ENCODE measurements at regions not wholly inside any gene's neighbourhood (a gene's known extent, or its start where the extent isn't known, plus 50 kb on each side); places are given as distances from the start of the nearest gene placed in this dataset.

- ChIA-PET POLR2A (no interaction called here), CTCF (interaction anchor here (1.2 kb wide), 1 partner anchor 10 kb away, joined by 3 read pairs; no protein-coding TSS in a partner anchor)
- H3K9me3 ChIP-seq (ENCODE audit: control extremely low read depth in 1 of 5, control insufficient read depth in 4 of 5, insufficient read depth in 2 of 5, low read depth in 1 of 5, low read length in 4 of 5), result no peaks in the 10 kb centered on the region
- no peak for DNase-seq
- no peaks in the 10 kb centered on the region for H3K4me1 ChIP-seq (ENCODE audit: control extremely low read depth in 1 of 4, control insufficient read depth in 4 of 4, insufficient read depth in 4 of 4, low read length in 3 of 4)
- WGBS (ENCODE audit: insufficient coverage), result 90% methylated on average over 2 of the region's 2 CpGs
- no peak overlapping the region for H3K27ac ChIP-seq (ENCODE audit: insufficient read depth in 1 of 2, low read depth in 1 of 2, low read length in 2 of 2, poor library complexity in 1 of 2, severe bottlenecking in 2 of 2)
- H3K4me3 ChIP-seq (ENCODE audit: control insufficient read depth in 1 of 7, extremely low read depth in 1 of 7, insufficient read depth in 4 of 7, low read depth in 2 of 7, low read length in 6 of 7), result no peak overlapping the region
- H3K36me3 ChIP-seq (ENCODE audit: control insufficient read depth in 4 of 4, insufficient read depth in 4 of 4, low read length in 3 of 4), result no peaks in the 10 kb centered on the region
- H3K27me3 ChIP-seq (replicated peaks in 2 of 5; ENCODE audit: control insufficient read depth in 4 of 5, insufficient read depth in 5 of 5, low read length in 4 of 5), result peaks cover 0 to 2% (median 0%) of the 10 kb centered on the region in 5 experiments
Observed at GRCh38 chr16:59193637-59194036, 459.5 kb upstream of the GOT2 start.

GRCh38 chr16:59192551-59193199 lies 458.6 kb upstream of the GOT2 start:
- Histone ChIP-seq H3K27ac (ENCODE audit: insufficient read depth in 1 of 2, low read depth in 1 of 2, low read length in 2 of 2, poor library complexity in 1 of 2, severe bottlenecking in 2 of 2) (no peak overlapping the region), H3K27me3 (replicated peaks in 2 of 5; ENCODE audit: control insufficient read depth in 4 of 5, insufficient read depth in 5 of 5, low read length in 4 of 5) (peaks cover 0 to 2% (median 0%) of the 10 kb centered on the region in 5 experiments), H3K4me1 (ENCODE audit: control extremely low read depth in 1 of 4, control insufficient read depth in 4 of 4, insufficient read depth in 4 of 4, low read length in 3 of 4) (no peaks in the 10 kb centered on the region), H3K36me3 (ENCODE audit: control insufficient read depth in 4 of 4, insufficient read depth in 4 of 4, low read length in 3 of 4) (no peaks in the 10 kb centered on the region), H3K4me3 (ENCODE audit: control insufficient read depth in 1 of 7, extremely low read depth in 1 of 7, insufficient read depth in 4 of 7, low read depth in 2 of 7, low read length in 6 of 7) (no peak overlapping the region), H3K9me3 (ENCODE audit: control extremely low read depth in 1 of 5, control insufficient read depth in 4 of 5, insufficient read depth in 2 of 5, low read depth in 1 of 5, low read length in 4 of 5) (no peaks in the 10 kb centered on the region)
- WGBS (ENCODE audit: insufficient coverage), result 74% methylated on average over 5 of the region's 6 CpGs
- ChIA-PET POLR2A (no interaction called here), CTCF (interaction anchor here (0.6 to 1.6 kb wide), 3 partner anchors 9 to 208 kb away, joined by 3 read pairs; no protein-coding TSS in a partner anchor)
- peak; percentile 13 to 47 (median 31) for DNase-seq

- no peak for DNase-seq
- H3K27ac ChIP-seq (ENCODE audit: insufficient read depth in 1 of 2, low read depth in 1 of 2, low read length in 2 of 2, poor library complexity in 1 of 2, severe bottlenecking in 2 of 2), result no peak overlapping the region
- POLR2A ChIA-PET, result no interaction called here
- no peaks in the 10 kb centered on the region for H3K9me3 ChIP-seq (ENCODE audit: control extremely low read depth in 1 of 5, control insufficient read depth in 4 of 5, insufficient read depth in 2 of 5, low read depth in 1 of 5, low read length in 4 of 5)
- H3K27me3 ChIP-seq (replicated peaks in 2 of 5; ENCODE audit: control insufficient read depth in 4 of 5, insufficient read depth in 5 of 5, low read length in 4 of 5), result peaks cover 0 to 2% (median 0%) of the 10 kb centered on the region in 5 experiments
- H3K4me3 ChIP-seq (ENCODE audit: control insufficient read depth in 1 of 7, extremely low read depth in 1 of 7, insufficient read depth in 4 of 7, low read depth in 2 of 7, low read length in 6 of 7), result no peak overlapping the region
- H3K4me1 ChIP-seq (ENCODE audit: control extremely low read depth in 1 of 4, control insufficient read depth in 4 of 4, insufficient read depth in 4 of 4, low read length in 3 of 4), result no peaks in the 10 kb centered on the region
- CTCF ChIA-PET, result no interaction called here
- no peaks in the 10 kb centered on the region for H3K36me3 ChIP-seq (ENCODE audit: control insufficient read depth in 4 of 4, insufficient read depth in 4 of 4, low read length in 3 of 4)
Observed at GRCh38 chr16:59190731-59191130, 456.6 kb upstream of the GOT2 start.

GRCh38 chr16:59188029-59188428 lies 453.9 kb upstream of the GOT2 start:
- Histone ChIP-seq H3K27ac (ENCODE audit: insufficient read depth in 1 of 2, low read depth in 1 of 2, low read length in 2 of 2, poor library complexity in 1 of 2, severe bottlenecking in 2 of 2) (no peak overlapping the region), H3K4me3 (ENCODE audit: control insufficient read depth in 1 of 7, extremely low read depth in 1 of 7, insufficient read depth in 4 of 7, low read depth in 2 of 7, low read length in 6 of 7) (no peak overlapping the region), H3K4me1 (ENCODE audit: control extremely low read depth in 1 of 4, control insufficient read depth in 4 of 4, insufficient read depth in 4 of 4, low read length in 3 of 4) (no peaks in the 10 kb centered on the region), H3K36me3 (ENCODE audit: control insufficient read depth in 4 of 4, insufficient read depth in 4 of 4, low read length in 3 of 4) (no peaks in the 10 kb centered on the region), H3K9me3 (ENCODE audit: control extremely low read depth in 1 of 5, control insufficient read depth in 4 of 5, insufficient read depth in 2 of 5, low read depth in 1 of 5, low read length in 4 of 5) (peaks cover 0 to 5% (median 0%) of the 10 kb centered on the region in 5 experiments), H3K27me3 (replicated peaks in 2 of 5; ENCODE audit: control insufficient read depth in 4 of 5, insufficient read depth in 5 of 5, low read length in 4 of 5) (peaks cover 0 to 2% (median 0%) of the 10 kb centered on the region in 5 experiments)
- no CpG with 5 or more reads among the region's 3 CpGs for WGBS (ENCODE audit: insufficient coverage)
- CTCF ChIA-PET, result no interaction called here
- DNase-seq, result no peak
- POLR2A ChIA-PET, result no interaction called here

GRCh38 chr16:59181821-59182420 lies 447.8 kb upstream of the GOT2 start:
- Histone ChIP-seq H3K4me1 (ENCODE audit: control extremely low read depth in 1 of 4, control insufficient read depth in 4 of 4, insufficient read depth in 4 of 4, low read length in 3 of 4) (no peaks in the 10 kb centered on the region), H3K4me3 (ENCODE audit: control insufficient read depth in 1 of 7, extremely low read depth in 1 of 7, insufficient read depth in 4 of 7, low read depth in 2 of 7, low read length in 6 of 7) (no peak overlapping the region), H3K36me3 (ENCODE audit: control insufficient read depth in 4 of 4, insufficient read depth in 4 of 4, low read length in 3 of 4) (no peaks in the 10 kb centered on the region), H3K9me3 (ENCODE audit: control extremely low read depth in 1 of 5, control insufficient read depth in 4 of 5, insufficient read depth in 2 of 5, low read depth in 1 of 5, low read length in 4 of 5) (peaks cover 0 to 5% (median 0%) of the 10 kb centered on the region in 5 experiments), H3K27me3 (replicated peaks in 2 of 5; ENCODE audit: control insufficient read depth in 4 of 5, insufficient read depth in 5 of 5, low read length in 4 of 5) (no peaks in the 10 kb centered on the region), H3K27ac (ENCODE audit: insufficient read depth in 1 of 2, low read depth in 1 of 2, low read length in 2 of 2, poor library complexity in 1 of 2, severe bottlenecking in 2 of 2) (no peak overlapping the region)
- ChIA-PET CTCF (no interaction called here), POLR2A (no interaction called here)
- no peak for DNase-seq
- 100% methylated on average over 9 of the region's 9 CpGs for WGBS (ENCODE audit: insufficient coverage)

GRCh38 chr16:59180083-59180476 lies 446.0 kb upstream of the GOT2 start:
- Histone ChIP-seq H3K9me3 (ENCODE audit: control extremely low read depth in 1 of 5, control insufficient read depth in 4 of 5, insufficient read depth in 2 of 5, low read depth in 1 of 5, low read length in 4 of 5) (peaks cover 0 to 5% (median 0%) of the 10 kb centered on the region in 5 experiments), H3K4me3 (ENCODE audit: control insufficient read depth in 1 of 7, extremely low read depth in 1 of 7, insufficient read depth in 4 of 7, low read depth in 2 of 7, low read length in 6 of 7) (no peak overlapping the region), H3K27me3 (replicated peaks in 2 of 5; ENCODE audit: control insufficient read depth in 4 of 5, insufficient read depth in 5 of 5, low read length in 4 of 5) (no peaks in the 10 kb centered on the region), H3K27ac (ENCODE audit: insufficient read depth in 1 of 2, low read depth in 1 of 2, low read length in 2 of 2, poor library complexity in 1 of 2, severe bottlenecking in 2 of 2) (no peak overlapping the region), H3K4me1 (ENCODE audit: control extremely low read depth in 1 of 4, control insufficient read depth in 4 of 4, insufficient read depth in 4 of 4, low read length in 3 of 4) (no peaks in the 10 kb centered on the region), H3K36me3 (ENCODE audit: control insufficient read depth in 4 of 4, insufficient read depth in 4 of 4, low read length in 3 of 4) (no peaks in the 10 kb centered on the region)
- ChIA-PET CTCF (no interaction called here), POLR2A (no interaction called here)
- WGBS (ENCODE audit: insufficient coverage), result no CpG with 5 or more reads among the region's 1 CpG
- DNase-seq, result no peak

GRCh38 chr16:59179446-59180082 lies 445.4 kb upstream of the GOT2 start:
- Histone ChIP-seq H3K4me1 (ENCODE audit: control extremely low read depth in 1 of 4, control insufficient read depth in 4 of 4, insufficient read depth in 4 of 4, low read length in 3 of 4) (no peaks in the 10 kb centered on the region), H3K27me3 (replicated peaks in 2 of 5; ENCODE audit: control insufficient read depth in 4 of 5, insufficient read depth in 5 of 5, low read length in 4 of 5) (no peaks in the 10 kb centered on the region), H3K4me3 (ENCODE audit: control insufficient read depth in 1 of 7, extremely low read depth in 1 of 7, insufficient read depth in 4 of 7, low read depth in 2 of 7, low read length in 6 of 7) (no peak overlapping the region), H3K27ac (ENCODE audit: insufficient read depth in 1 of 2, low read depth in 1 of 2, low read length in 2 of 2, poor library complexity in 1 of 2, severe bottlenecking in 2 of 2) (no peak overlapping the region), H3K9me3 (ENCODE audit: control extremely low read depth in 1 of 5, control insufficient read depth in 4 of 5, insufficient read depth in 2 of 5, low read depth in 1 of 5, low read length in 4 of 5) (no peaks in the 10 kb centered on the region), H3K36me3 (ENCODE audit: control insufficient read depth in 4 of 4, insufficient read depth in 4 of 4, low read length in 3 of 4) (no peaks in the 10 kb centered on the region)
- ChIA-PET POLR2A (no interaction called here), CTCF (no interaction called here)
- no peak for DNase-seq
- no CpG with 5 or more reads among the region's 3 CpGs for WGBS (ENCODE audit: insufficient coverage)

Measured in common myeloid progenitor, CD34-positive (primary cell).